Stimulated activated CD8-positive, alpha-beta memory T cell treated with anti-CD3 and anti-CD28 coated beads, Interleukin-2, amount 100 ng/mL, for 48 hours (primary cell): ENCODE measurements at regions not wholly inside any gene's neighbourhood (a gene's known extent, or its start where the extent isn't known, plus 50 kb on each side); places are given as distances from the start of the nearest gene placed in this dataset.

Source experiments
- DNase-seq, 2 donors: peaks; one replicate each; pipeline ENCODE4 v3.0.0-alpha.2; 2020; ENCODE audit warnings: low read depth in 2 of 2

DNA sequence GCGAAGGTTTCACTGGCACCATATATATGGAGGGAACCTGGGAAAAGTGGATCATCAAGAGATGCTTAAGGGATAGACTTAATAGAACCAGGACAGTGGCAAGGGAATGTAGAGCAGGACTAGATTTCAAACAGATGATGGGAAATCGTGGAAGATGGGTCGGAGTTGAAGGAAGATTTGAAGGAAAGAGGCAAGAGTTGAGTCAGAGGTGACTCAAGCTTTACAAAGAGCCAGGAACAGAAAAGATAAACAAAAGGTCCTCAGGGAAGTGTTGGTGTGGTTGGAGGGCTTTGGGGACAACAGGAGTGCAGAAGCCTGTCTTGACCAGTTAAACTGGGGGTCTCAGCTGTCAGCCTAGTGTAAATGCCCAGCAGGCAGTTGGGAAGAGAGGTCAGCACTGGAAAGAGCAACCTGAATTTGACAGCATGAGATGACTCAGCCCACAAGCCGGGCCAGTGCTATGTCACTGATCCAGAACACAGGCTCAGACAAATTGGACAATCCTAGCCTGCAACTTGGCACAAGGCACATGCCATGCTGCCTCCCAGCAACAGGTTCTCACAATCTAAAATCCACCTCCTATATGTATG lies 230.5 kb downstream of the IDS start:
- DNase-seq, result no peak

DNA sequence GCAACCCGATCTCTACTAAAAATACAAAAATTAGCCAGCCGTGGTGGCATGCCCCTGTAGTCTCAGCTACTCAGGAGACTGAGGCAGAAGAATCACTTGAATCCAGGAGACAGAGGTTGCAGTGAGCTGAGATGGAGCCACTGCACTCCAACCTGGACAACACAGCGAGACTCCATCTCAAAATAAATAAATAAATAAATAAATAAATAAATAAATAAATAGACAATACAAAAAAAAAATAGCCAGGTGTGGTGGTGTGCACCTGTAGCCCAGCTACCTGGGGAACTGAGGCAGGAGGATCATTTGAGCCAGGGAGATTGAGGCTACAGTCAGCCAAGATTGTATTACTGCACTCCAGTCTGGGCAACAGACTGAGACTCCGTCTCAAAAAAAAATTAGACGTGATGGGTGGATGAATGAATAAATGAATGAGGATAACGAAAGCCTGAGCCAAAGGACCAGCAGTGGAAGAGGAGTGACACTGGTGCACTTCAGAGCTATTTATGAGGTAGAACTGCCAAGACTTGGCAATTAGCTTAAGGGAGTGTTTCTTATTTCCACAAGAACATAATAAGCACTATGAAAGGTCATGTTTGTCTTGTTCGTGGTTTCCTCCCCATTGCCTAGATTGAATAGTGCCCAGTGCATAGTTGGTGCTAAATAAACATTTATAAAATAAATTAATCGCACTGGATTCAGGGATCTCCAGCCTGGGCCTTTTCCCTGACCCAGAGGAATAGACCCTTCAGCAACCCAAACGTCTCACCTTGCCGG lies 232.2 kb downstream of the IDS start:
- no peak for DNase-seq

DNA sequence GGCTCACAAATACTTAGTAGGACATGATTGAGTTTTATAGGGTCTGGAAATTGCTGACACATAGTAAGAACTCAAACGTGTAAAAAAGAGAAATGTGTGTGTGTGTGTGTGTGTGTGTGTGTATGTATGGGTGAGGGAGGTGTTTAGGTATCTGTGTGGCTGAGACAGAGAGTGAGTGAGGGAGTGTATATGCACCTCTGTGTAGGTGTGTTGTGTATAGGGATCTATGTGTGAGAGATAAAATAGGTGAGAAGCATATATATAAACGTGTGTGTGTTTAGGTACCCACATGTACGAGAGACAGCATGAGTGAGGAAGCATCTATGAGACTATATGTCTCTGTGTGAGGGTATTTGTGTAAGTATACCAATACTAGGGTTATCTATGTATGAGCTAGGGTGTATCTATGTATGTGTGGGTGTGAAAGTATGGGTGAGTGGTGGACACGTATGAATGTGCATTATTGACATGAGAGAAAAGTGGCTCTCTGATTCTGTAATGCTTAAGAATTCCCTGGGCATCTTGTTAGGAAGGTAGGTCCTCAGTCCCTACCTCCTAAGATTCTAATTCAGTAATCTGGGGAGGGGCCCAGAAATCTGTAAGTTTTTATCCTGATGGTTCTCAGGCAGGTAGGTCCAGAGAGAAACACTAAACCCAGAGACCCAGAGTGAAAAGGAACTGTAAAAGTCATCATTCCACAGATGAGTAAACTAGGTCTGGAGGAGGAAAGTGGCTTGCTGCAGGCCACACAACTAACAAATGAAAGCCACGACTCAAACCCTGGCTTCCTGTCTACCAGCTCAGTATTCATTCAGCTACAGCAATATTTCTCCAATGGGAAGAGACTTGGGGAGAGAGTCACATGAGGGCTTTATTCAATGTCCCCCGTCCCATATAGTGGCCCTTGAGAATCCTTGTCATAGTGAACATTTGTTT lies 237.0 kb downstream of the IDS start:
- no peak for DNase-seq

DNA sequence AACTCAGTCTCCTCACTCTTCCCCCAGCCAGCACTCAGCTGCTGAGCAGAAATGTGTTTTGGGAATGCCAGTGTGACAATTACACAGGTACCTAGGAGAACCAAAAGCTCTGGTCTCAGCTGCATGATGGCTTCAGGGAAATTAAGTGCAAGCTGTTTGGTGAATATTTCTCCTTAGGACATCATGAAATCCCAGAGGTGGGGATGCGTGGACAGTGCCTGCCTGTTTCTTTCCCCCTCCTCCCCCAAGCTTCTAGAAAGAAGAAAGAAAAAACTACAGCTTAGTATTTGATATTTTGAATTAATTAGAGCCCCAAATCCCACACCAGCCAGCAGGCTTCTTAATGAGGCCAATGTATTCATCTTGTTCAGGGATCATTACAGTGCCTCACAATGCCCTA lies 243.0 kb downstream of the IDS start:
- DNase-seq, result no peak

DNA sequence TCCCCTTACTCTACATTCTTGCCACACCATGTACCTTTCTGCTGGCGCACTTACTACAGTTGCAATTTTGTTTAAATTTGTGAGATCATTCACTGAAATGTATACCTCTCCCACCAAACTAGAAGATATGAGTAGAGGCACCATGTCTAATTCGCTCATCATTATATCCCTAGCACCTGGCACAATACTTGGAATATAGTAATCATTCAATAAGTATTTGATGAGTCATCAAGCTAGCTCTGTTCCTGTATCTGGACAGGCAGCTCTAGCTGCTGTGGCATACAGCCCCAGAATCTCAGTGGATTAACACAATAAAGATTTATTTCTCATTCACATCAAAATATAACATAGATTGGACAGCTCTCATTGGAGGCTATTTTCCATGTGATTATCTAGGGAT lies 245.9 kb downstream of the IDS start:
- DNase-seq, result no peak

DNA sequence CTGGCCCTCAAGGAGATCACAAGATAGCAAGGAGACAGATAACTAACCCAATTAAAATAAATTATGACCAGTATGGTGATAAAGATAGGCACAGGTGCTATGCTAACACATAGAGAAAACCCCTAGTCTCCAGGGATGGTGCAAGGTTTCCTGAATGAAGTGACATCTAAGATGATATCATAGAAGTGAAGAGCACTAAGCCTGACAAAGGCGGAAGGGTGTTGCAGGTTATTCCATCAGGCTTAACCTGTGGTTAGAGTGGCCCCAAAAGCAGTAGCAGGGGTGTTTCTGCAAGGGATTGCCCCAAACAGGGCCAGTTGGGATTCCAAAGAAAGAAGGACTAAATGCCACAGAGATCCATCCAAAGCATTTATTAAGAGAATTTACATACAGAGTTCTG lies 249.2 kb downstream of the IDS start:
- no peak for DNase-seq

DNA sequence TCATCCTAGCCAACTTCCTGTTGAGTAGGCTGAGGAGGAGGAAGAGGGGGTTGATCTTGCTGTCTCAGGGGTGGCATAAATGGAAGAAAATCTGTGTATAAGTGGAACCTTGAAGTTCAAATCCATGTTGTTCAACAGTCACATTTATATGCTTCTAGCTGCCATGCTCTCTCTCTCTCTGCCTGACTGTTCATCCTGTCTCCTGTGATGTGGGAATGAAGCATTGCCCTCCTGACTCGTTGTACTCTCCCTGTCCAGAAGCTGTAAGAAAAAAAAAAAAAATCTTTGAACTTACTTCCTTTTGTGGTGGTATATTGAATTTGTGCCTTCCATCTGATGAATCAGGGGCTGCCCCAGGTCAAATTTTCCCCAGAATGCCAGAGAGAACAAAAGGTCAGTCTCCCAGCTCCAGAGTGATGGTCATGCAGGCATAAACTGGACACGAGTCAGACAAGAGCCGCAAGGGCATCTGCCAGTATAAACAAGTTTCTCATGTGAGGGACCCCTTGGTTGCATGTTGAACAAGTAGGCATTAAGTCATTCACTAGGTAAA lies 257.0 kb downstream of the IDS start:
- no peak for DNase-seq

DNA sequence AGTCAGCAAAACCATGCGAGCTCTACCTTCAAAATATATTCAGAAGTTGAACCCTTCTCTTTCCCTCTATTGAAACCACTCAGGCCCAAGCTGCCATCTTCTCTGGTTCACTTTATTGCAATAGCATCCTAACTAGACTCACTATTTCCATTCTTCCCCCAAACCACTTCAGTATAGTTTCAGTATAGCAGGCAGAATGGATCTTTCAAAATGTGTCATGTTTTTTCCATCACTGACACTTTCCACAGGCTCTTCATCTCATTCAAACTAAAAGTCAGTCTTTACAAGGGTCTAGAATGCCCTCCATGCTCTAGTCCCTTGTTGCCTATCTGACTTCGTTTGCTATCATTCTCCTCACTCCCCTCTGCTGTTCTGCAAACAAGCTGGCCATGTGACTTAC lies 274.4 kb downstream of the IDS start:
- no peak for DNase-seq

DNA sequence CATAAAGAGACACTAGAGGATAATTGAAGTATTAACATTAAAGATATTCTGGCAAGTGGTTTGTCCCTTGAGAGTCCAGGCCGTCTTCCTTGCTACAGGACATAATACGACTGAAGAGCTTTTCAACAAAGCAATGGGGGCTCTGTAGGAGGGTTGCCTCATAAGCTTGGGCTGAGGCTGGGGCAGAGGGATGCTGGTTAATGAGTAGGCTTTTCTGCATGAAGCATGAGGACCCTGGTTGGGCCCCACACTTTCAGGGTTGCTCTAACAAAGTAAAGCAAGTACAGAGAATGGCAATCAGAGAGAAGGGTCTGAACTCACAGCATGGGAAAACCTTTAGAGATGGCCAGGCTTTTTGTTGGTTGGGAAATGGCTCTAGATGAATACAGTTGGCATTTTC lies 281.3 kb downstream of the IDS start:
- DNase-seq, result no peak

DNA sequence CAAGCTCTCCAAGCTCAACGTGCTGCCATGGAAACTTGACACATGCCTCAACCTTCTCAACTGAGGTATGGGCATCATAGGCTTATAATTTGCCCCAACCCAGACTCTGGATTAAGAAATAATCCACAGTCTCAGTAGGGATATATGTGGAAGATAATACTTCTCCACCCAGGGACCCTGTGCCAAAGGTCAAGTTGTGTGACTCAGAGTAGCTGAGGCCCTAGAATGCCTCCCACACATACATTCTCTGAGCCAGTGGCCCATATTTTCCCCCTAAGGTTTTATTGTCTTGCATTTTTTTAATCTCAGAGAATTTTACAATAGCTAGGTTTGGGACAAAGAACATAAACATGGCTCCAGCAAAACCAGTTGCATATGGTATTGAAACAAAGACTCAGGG lies 283.1 kb downstream of the IDS start:
- no peak for DNase-seq

DNA sequence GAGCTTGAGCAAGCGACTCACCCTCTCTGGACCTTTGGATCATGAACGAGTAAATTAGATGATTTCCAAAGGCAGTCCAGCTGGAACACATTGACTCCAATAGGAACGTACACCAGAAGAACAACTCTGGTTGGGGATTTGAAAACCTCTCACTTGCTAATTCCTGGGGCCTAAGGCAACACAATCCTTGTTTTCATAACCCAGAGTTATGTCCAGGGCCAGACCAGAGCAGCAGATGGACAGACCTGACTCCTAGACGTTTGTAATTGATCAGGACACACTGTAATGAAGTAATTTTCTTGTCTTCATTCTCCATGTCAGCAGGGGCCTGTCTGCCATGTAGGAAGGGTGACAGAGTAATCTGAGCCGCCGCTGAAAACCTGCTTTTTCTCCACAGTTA lies 283.9 kb downstream of the IDS start:
- DNase-seq, result no peak

DNA sequence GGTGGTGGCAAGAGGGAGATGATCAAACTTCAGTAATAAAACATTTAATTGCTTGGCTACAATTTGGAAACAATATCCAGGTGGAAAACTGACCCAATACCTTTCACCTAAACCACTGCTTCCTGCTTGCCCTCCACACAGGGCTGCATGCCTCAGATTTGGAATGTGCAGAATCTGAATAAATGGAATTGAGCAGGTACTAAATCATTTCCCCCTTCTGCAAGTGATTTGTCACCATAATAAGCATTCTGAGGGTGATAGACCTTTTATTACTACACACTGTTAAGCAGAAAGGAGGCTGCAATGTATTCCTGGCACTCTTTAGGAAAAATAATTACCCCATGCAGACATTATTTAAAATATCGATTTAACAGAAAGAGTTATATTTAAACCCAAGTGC lies 291.8 kb downstream of the IDS start:
- DNase-seq, result no peak

DNA sequence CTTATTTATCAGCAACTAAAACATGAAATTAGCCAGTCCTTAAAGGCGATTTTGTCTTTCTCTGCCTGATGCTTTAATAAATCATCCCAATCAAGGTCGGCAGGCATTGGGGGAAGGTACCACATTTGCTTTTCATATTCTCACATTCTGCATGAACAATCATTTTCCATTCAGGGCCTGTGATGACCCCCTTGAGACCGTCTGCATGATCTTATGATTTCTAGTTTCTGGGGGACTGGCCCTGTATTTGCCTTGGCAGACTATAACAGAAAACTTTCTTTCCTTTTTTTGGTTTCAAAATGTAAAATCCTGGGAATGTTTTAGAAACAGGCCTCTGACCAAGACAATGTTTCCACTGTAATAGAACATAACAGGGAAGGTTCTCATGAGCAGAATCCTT lies 296.8 kb downstream of the IDS start:
- no peak for DNase-seq

DNA sequence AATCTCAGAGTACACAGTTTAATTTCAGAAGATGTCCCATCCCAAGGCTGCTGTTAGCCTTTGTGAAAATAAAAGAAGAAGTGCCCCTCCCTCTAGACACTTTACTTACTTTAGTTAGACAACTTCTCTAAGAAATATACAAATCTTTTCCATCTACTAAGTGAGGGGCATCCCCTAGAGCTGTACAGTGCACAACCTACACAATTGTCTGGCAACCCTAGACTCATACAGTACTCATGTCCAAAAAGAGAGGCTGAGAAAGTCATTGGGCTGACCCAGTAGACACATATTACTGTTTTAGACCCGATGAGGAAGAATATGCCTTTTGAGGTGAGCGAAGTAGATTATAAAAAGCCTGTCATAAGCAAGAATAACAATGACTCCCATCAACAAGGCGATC lies 297.6 kb downstream of the IDS start:
- DNase-seq, result no peak

DNA sequence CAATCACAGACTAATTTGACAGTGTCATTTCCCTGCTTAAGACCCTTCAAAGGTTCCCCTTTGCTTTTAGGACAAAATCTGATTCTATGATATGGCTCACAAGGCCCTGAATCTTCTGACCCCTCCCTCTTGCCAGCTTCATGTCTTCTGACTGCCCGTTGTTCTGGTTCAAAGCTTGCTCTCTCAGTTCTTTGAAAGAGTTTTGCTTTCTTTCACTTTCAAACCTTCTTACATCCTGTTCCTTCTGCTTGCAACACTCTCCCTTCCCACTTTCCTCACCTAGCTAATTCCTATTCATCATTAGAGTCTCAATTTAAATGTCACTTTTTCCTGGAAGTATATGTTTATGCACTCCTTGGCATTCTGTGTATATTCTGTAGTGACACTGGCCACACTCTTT lies 299.2 kb downstream of the IDS start:
- DNase-seq, result no peak

DNA sequence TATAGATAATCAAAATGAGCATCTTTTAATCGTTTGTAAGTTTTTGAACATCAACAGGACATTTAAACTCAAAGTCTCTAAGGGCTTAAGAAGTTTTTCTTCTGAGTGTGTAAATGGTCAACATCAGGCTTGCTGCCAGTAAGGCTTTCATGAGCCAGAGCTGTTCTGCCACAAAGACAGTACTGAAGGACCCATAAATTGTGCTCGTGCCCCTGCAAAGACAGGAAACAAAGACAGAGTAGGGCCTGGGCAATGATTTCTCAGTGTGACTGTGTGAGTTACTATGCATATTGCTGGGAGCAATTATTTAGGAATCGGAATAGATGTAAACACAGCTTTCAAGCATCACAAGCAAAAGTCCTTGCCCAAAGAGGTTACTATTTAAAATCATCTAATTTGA lies 300.0 kb downstream of the IDS start:
- no peak for DNase-seq

DNA sequence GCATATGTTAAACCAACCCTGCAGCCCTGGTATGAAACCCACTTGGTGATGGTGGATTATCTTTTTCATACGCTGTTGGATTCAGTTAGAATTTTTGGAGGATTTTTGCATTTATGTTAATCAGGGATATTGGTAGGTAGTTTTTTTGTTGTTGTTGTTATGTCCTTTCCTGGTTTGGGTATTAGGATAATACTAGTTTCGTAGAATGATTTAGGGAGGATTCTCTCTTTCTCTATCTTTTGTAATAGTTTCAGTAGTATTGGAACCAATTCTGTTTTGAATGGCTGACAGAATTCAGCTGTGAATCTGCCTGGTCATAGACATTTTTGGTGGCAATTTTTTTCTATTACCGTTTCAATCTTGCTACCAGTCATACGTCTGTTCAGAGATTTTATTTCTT lies 305.4 kb downstream of the IDS start:
- no peak for DNase-seq

DNA sequence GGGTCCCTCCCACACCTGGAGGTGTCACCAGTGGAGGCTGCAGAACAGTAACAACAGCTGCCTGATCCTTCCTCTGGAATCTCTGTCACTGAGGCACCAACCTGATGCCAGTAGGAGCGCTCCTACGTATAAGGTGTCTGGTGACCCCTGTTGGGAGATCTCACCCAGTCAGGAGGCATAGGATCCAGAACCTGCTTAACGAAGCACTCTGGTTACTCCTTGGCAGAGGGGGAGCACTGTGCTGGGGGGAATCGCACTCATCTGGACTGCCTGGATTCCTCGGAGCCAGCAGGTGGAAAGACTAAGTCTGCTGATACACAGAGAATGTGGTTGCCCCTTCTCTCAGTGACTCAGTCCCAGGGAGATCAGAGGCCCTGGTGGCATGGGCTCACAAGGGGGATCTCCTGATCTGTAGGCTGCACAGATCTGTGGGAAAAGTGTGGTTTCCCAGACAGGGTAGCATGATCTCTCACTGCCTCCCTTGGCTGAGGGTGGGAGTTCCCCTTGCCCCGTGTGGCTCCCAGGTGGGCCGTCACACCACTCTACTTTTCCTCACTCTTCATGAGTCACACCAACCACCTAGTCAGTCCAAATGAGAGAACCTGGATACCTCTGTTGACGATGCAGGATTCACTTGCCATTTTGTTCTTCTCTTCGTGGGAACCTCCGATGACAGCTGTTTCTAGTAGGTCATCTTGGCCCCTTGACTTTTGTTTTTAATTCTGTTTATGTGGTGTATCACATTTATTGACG lies 305.9 kb downstream of the IDS start:
- DNase-seq, result peak; percentile 23 to 31

DNA sequence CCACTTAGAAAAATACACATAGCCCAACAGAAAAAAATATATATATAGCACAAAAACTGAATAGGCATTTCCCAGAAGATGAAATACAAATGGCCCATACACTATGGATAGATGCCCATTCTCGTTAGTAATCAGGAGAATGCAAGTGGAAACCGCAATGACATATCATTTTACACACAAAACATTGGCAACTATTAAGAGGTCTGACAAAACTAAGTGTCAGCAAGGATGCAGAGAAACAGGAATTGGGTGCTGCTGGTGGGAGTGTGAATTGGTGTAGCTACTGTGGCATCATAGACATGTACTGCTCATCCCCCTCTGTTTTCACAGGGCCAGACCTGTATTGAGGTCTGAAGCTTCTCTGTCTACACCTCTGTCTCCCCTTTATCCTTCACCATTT lies 320.0 kb downstream of the IDS start:
- DNase-seq, result no peak

DNA sequence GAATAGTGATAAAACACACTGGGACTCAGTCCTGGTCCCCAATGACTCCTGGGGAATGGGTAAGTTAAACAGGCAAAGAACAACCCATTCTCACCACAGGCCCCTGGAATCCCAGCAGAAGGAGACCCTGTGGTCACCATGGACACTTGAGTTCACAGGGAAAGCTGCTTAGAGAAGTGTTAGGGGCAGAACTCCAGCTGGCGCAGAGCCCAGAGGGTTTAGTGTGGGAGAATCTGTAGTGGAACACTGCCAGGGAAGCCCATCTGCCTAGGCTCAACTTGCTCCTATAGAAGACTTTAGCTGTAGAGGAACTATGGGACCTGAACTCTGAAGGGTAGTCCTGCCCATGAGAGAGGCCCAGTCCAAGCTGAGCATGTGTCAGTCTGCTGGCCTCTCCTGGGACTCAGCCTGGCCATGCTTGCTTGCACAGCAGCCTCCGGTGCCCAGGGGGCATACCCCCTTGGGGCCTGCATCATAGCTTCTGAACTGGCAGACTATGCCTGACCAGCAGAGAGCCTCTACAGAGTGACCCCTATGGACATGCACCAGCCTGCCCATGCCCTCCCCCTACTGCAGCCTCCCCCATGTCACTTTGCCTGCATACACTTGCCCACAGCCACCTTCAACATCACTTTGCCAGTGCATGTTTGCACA lies 343.5 kb downstream of the IDS start:
- no peak for DNase-seq

DNA sequence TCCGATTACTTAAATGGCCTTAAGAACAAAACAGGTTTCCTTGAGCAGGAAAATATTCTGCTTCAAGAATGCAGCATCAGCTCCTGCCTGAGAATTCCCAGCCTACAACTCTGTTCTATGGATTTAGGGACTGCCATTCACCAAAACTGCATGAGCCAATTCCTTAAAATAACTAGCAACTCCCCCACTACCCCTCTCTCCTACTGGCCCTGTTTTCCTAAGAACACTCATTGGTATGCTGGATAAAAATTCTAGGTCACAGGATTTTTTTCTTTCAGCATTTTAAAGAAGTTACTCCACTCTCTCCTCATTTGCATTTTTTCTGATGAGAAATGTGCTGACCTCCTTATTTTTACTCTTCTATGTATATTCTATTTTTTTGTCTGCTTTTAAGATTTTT lies 347.1 kb downstream of the IDS start:
- no peak for DNase-seq
